Thyroid gland (tissue), 4 donors: ENCODE measurements at regions not wholly inside any gene's neighbourhood (a gene's known extent, or its start where the extent isn't known, plus 50 kb on each side); places are given as distances from the start of the nearest gene placed in this dataset.

Experiments used
- POLR2A ChIP-seq, 2 donors: fragments of 450-650 bp; IDR thresholded peaks; one replicate each; pipeline ENCODE4 v1.6.1; 2017; ENCODE audit warnings: antibody characterized with exemption in 2 of 2, mild to moderate bottlenecking in 2 of 2, moderate library complexity in 1 of 2
- TF ChIP-seq, protein P1 (sequence below), 6 experiments: fragments of 200-600 bp in 3 of 6; fragments of 450-650 bp in 3 of 6; sonication (generic) in 3 of 6; IDR thresholded peaks; one replicate each; pipeline ENCODE4 v1.5.1; 2016 to 2019; ENCODE audit warnings: antibody characterized with exemption in 6 of 6, mild to moderate bottlenecking in 2 of 6, inconsistent platforms in 1 of 6, moderate library complexity in 1 of 6

DNA sequence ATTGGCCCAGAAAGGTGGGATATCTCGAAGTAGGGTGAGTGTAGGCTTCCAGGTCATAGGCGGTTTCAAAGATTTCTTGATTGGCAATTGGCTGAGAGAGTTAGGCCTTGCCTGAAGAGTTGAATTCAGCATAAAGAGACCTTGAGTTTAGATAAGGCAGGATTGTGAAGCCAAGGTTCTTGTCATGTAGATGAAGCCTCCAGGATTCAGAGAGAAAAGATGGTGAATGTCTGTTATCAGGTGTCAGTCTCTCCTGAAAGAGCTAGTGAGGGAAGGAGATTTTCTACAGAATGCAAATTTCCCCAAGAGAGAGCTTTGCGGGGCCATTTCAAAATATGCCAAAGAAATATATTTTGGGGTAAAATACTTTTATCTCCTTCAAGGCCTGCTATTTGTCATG is 217.0 kb upstream of the TLE3 start:
- TF ChIP-seq, protein P1, sequence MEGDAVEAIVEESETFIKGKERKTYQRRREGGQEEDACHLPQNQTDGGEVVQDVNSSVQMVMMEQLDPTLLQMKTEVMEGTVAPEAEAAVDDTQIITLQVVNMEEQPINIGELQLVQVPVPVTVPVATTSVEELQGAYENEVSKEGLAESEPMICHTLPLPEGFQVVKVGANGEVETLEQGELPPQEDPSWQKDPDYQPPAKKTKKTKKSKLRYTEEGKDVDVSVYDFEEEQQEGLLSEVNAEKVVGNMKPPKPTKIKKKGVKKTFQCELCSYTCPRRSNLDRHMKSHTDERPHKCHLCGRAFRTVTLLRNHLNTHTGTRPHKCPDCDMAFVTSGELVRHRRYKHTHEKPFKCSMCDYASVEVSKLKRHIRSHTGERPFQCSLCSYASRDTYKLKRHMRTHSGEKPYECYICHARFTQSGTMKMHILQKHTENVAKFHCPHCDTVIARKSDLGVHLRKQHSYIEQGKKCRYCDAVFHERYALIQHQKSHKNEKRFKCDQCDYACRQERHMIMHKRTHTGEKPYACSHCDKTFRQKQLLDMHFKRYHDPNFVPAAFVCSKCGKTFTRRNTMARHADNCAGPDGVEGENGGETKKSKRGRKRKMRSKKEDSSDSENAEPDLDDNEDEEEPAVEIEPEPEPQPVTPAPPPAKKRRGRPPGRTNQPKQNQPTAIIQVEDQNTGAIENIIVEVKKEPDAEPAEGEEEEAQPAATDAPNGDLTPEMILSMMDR (IDR thresholded peaks at IDR 0.05) = no peak
- TF ChIP-seq POLR2A (IDR thresholded peaks at IDR 0.05) = no peak
